MCF 10A (cell line): ENCODE measurements at regions not wholly inside any gene's neighbourhood (a gene's known extent, or its start where the extent isn't known, plus 50 kb on each side); places are given as distances from the start of the nearest gene placed in this dataset.

Experiments used
- BruUV-seq: library from RNA; stranded (reverse); fragments of 400-500 nt; replicated peaks from 2 replicates; lab custom pipeline; 2021; lab: Mats Ljungman, UMichigan
- CTCF ChIA-PET: fragments of 300-600 bp; sonication (Branson Sonifier 250); formaldehyde crosslinking; extraction: SDS; loops from one replicate; lab custom pipeline; 2021; ENCODE audit warnings: antibody characterized with exemption, inconsistent platforms; lab: Yijun Ruan, JAX
- POLR2A ChIA-PET: fragments of 300-600, 350-650 bp; sonication (Branson Sonifier 250); formaldehyde crosslinking; extraction: SDS; loops from one replicate; lab custom pipeline; 2020; ENCODE audit warnings: antibody characterized with exemption, inconsistent platforms; lab: Yijun Ruan, JAX
- DNase-seq: peaks from one replicate; pipeline ENCODE4 v3.0.0-alpha.2; 2018; ENCODE audit not compliant: unreplicated experiment
- H3K27ac Mint-ChIP-seq: one replicate; pipeline ENCODE4 v1.8.0; 2022; ENCODE audit warnings: mild to moderate bottlenecking, low read depth, mixed read lengths; ENCODE audit not compliant: unreplicated experiment
- H3K27me3 Mint-ChIP-seq: one replicate; pipeline ENCODE4 v1.8.0; 2022; ENCODE audit warnings: mixed read lengths; ENCODE audit not compliant: insufficient read depth, unreplicated experiment
- H3K36me3 Mint-ChIP-seq: one replicate; pipeline ENCODE4 v1.8.0; 2022; ENCODE audit warnings: mild to moderate bottlenecking, moderate library complexity, mixed read lengths; ENCODE audit not compliant: insufficient read depth, unreplicated experiment
- H3K4me1 Mint-ChIP-seq: one replicate; pipeline ENCODE4 v1.8.0; 2022; ENCODE audit warnings: mixed read lengths; ENCODE audit not compliant: insufficient read depth, unreplicated experiment
- H3K4me3 Mint-ChIP-seq: one replicate; pipeline ENCODE4 v1.8.0; 2022; ENCODE audit warnings: mild to moderate bottlenecking, moderate library complexity, mixed read lengths; ENCODE audit not compliant: unreplicated experiment
- H3K9me3 Mint-ChIP-seq: one replicate; pipeline ENCODE4 v1.8.0; 2022; ENCODE audit warnings: mixed read lengths; ENCODE audit not compliant: unreplicated experiment
- CTCF ChIP-seq: fragments of 200-600 bp; IDR thresholded peaks from one replicate; pipeline ENCODE4 v1.8.0; 2022; ENCODE audit warnings: antibody characterized with exemption, mild to moderate bottlenecking; ENCODE audit not compliant: unreplicated experiment
- intact Hi-C: fragments of 100-400 bp; cut with micrococcal nuclease; formaldehyde crosslinking; loops from 2 replicates; pipeline ENCODE4 v1.14.1; 2022

GRCh38 chr13:90798381-90798780 lies 549.1 kb upstream of the MIR17HG start:
- no peak overlapping the region for H3K4me3 Mint-ChIP-seq
- no TSS peak for BruUV-seq
- DNase-seq = no peak
- TF ChIP-seq CTCF = no peak
- H3K27ac Mint-ChIP-seq = no peak overlapping the region
- no peaks in the 10 kb centered on the region for H3K4me1 Mint-ChIP-seq
- no peaks in the 10 kb centered on the region for H3K9me3 Mint-ChIP-seq
- no peaks in the 10 kb centered on the region for H3K36me3 Mint-ChIP-seq
- intact Hi-C loops = no loop called here
- ChIA-PET POLR2A (no interaction called here), CTCF (interaction anchor here (0.6 kb wide), 1 partner anchor 29 kb away, joined by 3 read pairs; no protein-coding TSS in a partner anchor)
- H3K27me3 Mint-ChIP-seq = no peaks in the 10 kb centered on the region

- no TSS peak for BruUV-seq
- DNase-seq = no peak
- no peak overlapping the region for H3K4me3 Mint-ChIP-seq
- no peak for TF ChIP-seq CTCF
- H3K27ac Mint-ChIP-seq = no peak overlapping the region
- POLR2A ChIA-PET = interaction anchor here (0.6 kb wide), 1 partner anchor 846 kb away, joined by 3 read pairs; no protein-coding TSS in a partner anchor
- no peaks in the 10 kb centered on the region for H3K4me1 Mint-ChIP-seq
- no peaks in the 10 kb centered on the region for H3K27me3 Mint-ChIP-seq
- H3K36me3 Mint-ChIP-seq = no peaks in the 10 kb centered on the region
- intact Hi-C loops = no loop called here
- CTCF ChIA-PET = interaction anchor here (0.6 to 0.7 kb wide), 2 partner anchors 25 to 230 kb away, joined by 3 to 4 read pairs; no protein-coding TSS in a partner anchor
- H3K9me3 Mint-ChIP-seq = no peaks in the 10 kb centered on the region
Observed at GRCh38 chr13:90800082-90800746, 547.3 kb upstream of the MIR17HG start.

- Mint-ChIP-seq H3K4me1 (no peaks in the 10 kb centered on the region), H3K9me3 (no peaks in the 10 kb centered on the region), H3K4me3 (no peak overlapping the region), H3K36me3 (no peaks in the 10 kb centered on the region), H3K27me3 (no peaks in the 10 kb centered on the region), H3K27ac (no peak overlapping the region)
- no peak for TF ChIP-seq CTCF
- no peak for DNase-seq
- ChIA-PET POLR2A (no interaction called here), CTCF (no interaction called here)
- intact Hi-C loops = no loop called here
- no TSS peak for BruUV-seq
Observed at GRCh38 chr13:90801621-90802020, 545.9 kb upstream of the MIR17HG start.

- POLR2A ChIA-PET = no interaction called here
Observed at GRCh38 chr13:90803210-90803609, 544.3 kb upstream of the MIR17HG start.

More at GRCh38 chr13:90803210-90803609, 544.3 kb upstream of the MIR17HG start:
- DNase-seq = no peak
- Mint-ChIP-seq H3K4me1 (no peaks in the 10 kb centered on the region), H3K36me3 (no peaks in the 10 kb centered on the region), H3K9me3 (no peaks in the 10 kb centered on the region), H3K27me3 (no peaks in the 10 kb centered on the region), H3K4me3 (no peak overlapping the region), H3K27ac (no peak overlapping the region)
- intact Hi-C loops = no loop called here
- no peak for TF ChIP-seq CTCF
- CTCF ChIA-PET = no interaction called here
- no TSS peak for BruUV-seq
